GM10266 (cell line): ENCODE measurements at regions not wholly inside any gene's neighbourhood (a gene's known extent, or its start where the extent isn't known, plus 50 kb on each side); places are given as distances from the start of the nearest gene placed in this dataset.

Experiments used
- DNase-seq: peaks from one replicate; pipeline ENCODE4 v3.0.0; 2012; ENCODE audit errors: extremely low spot score
- TF ChIP-seq, protein P1 (sequence below): IDR thresholded peaks from 2 replicates; pipeline ENCODE4 v1.5.1; 2012; ENCODE audit warnings: mild to moderate bottlenecking, low read depth; ENCODE audit not compliant: control insufficient read depth, insufficient read depth; ENCODE audit errors: missing control alignments

DNA sequence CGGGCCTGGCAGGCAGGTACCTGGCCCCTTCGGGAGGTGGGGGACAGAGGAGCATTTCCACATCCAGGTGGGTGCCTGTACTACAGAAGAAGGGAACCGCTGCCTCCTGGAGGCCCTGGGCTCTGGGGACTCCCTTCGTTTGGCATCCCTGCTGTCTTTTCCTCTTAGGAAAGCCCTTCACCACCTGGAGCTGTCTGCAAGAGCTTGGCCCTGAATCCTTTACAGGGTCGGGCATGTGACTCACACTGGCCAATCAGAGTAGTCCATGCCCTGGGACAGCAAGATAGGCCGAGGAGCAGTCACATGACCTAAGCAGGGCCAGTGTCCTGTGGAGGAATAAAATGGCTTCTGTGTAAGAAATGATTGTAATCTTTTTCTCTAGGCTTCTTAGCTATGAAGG lies 224.9 kb downstream of the ANKRD60 start:
- no peak for DNase-seq
- TF ChIP-seq, protein P1, sequence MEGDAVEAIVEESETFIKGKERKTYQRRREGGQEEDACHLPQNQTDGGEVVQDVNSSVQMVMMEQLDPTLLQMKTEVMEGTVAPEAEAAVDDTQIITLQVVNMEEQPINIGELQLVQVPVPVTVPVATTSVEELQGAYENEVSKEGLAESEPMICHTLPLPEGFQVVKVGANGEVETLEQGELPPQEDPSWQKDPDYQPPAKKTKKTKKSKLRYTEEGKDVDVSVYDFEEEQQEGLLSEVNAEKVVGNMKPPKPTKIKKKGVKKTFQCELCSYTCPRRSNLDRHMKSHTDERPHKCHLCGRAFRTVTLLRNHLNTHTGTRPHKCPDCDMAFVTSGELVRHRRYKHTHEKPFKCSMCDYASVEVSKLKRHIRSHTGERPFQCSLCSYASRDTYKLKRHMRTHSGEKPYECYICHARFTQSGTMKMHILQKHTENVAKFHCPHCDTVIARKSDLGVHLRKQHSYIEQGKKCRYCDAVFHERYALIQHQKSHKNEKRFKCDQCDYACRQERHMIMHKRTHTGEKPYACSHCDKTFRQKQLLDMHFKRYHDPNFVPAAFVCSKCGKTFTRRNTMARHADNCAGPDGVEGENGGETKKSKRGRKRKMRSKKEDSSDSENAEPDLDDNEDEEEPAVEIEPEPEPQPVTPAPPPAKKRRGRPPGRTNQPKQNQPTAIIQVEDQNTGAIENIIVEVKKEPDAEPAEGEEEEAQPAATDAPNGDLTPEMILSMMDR = no peak

- no peak for DNase-seq
- TF ChIP-seq, protein P1 = no peak
These were observed 225.6 kb downstream of the ANKRD60 start for GRCh38 chr20:58002901-58003300.

DNA sequence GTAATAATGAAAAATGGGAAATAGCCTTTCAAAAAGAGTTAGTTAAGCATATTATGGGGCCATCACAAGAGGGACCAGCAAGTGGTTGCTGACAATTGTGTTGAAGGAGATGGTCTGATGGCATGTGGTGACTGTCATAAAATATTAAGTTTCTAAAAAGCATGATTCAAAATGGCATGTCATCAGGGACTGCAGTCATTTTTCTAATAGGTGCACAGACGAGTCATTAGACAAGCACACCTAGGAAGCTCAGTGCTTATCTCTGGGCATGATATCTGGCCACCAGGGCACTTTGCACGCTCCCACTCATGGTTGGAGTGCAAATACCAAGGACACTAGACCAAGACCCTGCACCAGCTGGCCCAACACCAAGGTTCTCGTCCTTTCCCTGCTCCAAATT lies 226.5 kb downstream of the ANKRD60 start:
- no peak for DNase-seq
- TF ChIP-seq, protein P1 = no peak

DNA sequence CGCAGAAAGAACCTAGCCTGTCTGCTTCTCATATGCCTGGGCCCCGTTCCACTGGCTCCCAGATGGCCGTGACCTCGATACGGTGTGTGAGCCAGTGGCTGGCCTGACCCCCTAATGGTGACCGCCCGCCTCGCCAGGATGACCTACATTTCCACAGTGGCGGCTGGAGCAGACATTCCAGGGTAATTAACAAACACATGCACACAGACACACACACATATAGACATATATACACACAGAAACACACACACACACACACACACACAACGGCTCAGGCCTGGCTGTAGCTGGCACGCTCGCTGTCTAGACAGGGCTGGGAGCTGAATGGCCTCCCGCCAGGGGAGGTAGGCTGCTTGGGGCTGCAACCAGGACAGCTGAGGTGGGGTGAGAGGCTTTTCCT lies 227.1 kb downstream of the ANKRD60 start:
- no peak for DNase-seq
- TF ChIP-seq, protein P1 = no peak

- no peak for DNase-seq
- TF ChIP-seq, protein P1 = no peak
These were observed 227.6 kb downstream of the ANKRD60 start for GRCh38 chr20:58000861-58001260.

GRCh38 chr20:57999465-58000111 lies 228.9 kb downstream of the ANKRD60 start:
- DNase-seq = no peak
- TF ChIP-seq, protein P1 = no peak

GRCh38 chr20:57998981-57999464 lies 229.4 kb downstream of the ANKRD60 start:
- TF ChIP-seq, protein P1 = no peak
- DNase-seq = no peak
